Uterus (tissue), 2 donors: ENCODE measurements at regions not wholly inside any gene's neighbourhood (a gene's known extent, or its start where the extent isn't known, plus 50 kb on each side); places are given as distances from the start of the nearest gene placed in this dataset.

Source experiments
- POLR2A ChIP-seq, 2 donors: fragments of 450-650 bp; IDR thresholded peaks; one replicate each; pipeline ENCODE4 v1.6.1; 2016; ENCODE audit warnings: antibody characterized with exemption in 2 of 2, mild to moderate bottlenecking in 1 of 2, moderate library complexity in 1 of 2
- TF ChIP-seq, protein P1 (sequence below), 4 experiments: fragments of 200-600 bp in 2 of 4; fragments of 450-650 bp in 2 of 4; sonication (generic) in 2 of 4; IDR thresholded peaks; one replicate each; pipeline ENCODE4 v1.5.1; 2016 to 2019; ENCODE audit warnings: antibody characterized with exemption in 4 of 4, mild to moderate bottlenecking in 2 of 4, moderate library complexity in 1 of 4

DNA sequence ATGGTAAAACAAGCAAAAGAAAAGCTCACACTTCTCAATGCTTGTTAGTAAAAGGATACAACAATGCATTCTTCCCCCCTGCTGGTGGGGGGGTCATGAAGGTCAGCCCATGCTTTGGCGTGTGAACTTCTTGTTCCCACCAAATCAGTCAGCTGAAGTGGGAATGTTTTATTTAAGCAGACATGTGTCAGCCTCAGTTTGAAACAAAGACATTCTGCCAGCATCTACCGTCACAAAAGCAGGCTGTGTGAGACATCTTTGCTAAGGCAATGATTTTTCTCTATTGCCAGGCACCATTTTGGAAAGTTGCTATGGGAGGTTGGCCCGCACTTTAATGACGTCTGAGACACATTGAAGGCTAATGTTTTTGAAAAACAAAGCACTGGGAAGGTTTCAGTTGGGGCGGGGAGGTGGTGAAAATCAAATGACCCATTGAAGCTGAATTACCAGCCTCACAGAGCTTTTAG is 206.6 kb downstream of the TLE3 start:
- TF ChIP-seq POLR2A (IDR thresholded peaks at IDR 0.05), result no peak
- TF ChIP-seq, protein P1, sequence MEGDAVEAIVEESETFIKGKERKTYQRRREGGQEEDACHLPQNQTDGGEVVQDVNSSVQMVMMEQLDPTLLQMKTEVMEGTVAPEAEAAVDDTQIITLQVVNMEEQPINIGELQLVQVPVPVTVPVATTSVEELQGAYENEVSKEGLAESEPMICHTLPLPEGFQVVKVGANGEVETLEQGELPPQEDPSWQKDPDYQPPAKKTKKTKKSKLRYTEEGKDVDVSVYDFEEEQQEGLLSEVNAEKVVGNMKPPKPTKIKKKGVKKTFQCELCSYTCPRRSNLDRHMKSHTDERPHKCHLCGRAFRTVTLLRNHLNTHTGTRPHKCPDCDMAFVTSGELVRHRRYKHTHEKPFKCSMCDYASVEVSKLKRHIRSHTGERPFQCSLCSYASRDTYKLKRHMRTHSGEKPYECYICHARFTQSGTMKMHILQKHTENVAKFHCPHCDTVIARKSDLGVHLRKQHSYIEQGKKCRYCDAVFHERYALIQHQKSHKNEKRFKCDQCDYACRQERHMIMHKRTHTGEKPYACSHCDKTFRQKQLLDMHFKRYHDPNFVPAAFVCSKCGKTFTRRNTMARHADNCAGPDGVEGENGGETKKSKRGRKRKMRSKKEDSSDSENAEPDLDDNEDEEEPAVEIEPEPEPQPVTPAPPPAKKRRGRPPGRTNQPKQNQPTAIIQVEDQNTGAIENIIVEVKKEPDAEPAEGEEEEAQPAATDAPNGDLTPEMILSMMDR (IDR thresholded peaks at IDR 0.05), result no peak
